ENCODE measurements at regions not wholly inside any gene's neighbourhood (a gene's known extent, or its start where the extent isn't known, plus 50 kb on each side); places are given as distances from the start of the nearest gene placed in this dataset.
"Not testable (repeated sequence)": the region's sequence is repeated elsewhere in the genome, so short reads cannot be mapped to it uniquely, and the experiment has no call there.

GRCh38 chr2:194834371-194834770, 822.7 kb upstream of the SLC39A10 start:
- WGBS = no CpG with 5 or more reads among the region's 2 CpGs
- not testable (repeated sequence) for H3K9ac ChIP-seq (ENCODE audit: low read depth, low read length); H3K4me1 ChIP-seq (ENCODE audit: insufficient read depth, low read length); H3K27ac ChIP-seq (ENCODE audit: low read depth, low read length); H3K36me3 ChIP-seq (ENCODE audit: insufficient read depth, low read length); H3K9me3 ChIP-seq (ENCODE audit: insufficient read depth, low read depth, low read length); H3K27me3 ChIP-seq (ENCODE audit: insufficient read depth, low read length); H3K4me3 ChIP-seq (ENCODE audit: low read length)

DNA sequence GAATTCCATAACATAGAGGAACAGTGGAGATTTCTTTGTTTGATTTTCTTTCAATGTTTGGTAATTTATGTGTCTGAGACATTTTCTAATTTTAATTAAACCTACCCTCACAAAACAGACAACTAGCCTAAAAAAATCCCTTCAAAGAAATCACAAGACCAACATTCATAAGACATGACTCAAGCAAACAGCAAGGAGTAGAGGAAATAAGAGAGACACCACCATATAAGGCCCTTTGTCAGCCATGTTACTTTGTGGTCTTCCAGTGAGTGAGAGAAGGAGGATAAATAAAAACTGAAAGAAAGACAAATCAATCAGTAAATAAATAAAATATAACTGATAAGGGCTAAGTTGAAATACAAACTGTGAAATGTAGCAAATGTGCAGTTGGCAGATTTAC, 830.8 kb upstream of the SLC39A10 start:
- no peaks in the 10 kb centered on the region for H3K36me3 ChIP-seq (ENCODE audit: insufficient read depth, low read length)
- no peak overlapping the region for H3K4me3 ChIP-seq (ENCODE audit: low read length)
- no peaks in the 10 kb centered on the region for H3K4me1 ChIP-seq (ENCODE audit: insufficient read depth, low read length)
- H3K9ac ChIP-seq (ENCODE audit: low read depth, low read length) = no peak overlapping the region
- no peaks in the 10 kb centered on the region for H3K27me3 ChIP-seq (ENCODE audit: insufficient read depth, low read length)
- no peak overlapping the region for H3K27ac ChIP-seq (ENCODE audit: low read depth, low read length)
- no peaks in the 10 kb centered on the region for H3K9me3 ChIP-seq (ENCODE audit: insufficient read depth, low read depth, low read length)

DNA sequence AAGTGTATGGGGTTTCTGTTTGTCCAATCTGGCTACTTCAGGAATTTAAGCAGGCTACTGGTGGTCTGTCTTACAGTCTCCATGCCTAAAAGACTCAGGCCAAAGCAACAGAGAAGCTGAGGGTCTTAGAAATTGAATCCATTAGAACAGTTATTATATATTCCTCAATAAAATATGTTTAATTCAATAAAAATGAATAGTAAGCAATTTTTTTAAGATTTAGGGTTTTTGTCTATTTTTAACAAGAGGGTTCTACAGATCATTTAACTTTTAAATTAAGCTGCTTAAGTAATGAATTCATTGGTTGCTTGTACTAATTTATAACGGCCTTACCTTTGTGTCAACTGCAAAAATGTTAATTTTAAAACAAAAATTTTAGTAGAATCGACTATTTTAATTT, 832.6 kb upstream of the SLC39A10 start:
- no peaks in the 10 kb centered on the region for H3K27me3 ChIP-seq (ENCODE audit: insufficient read depth, low read length)
- no peaks in the 10 kb centered on the region for H3K9me3 ChIP-seq (ENCODE audit: insufficient read depth, low read depth, low read length)
- no peak overlapping the region for H3K4me3 ChIP-seq (ENCODE audit: low read length)
- 94% methylated on average over 2 of the region's 2 CpGs for WGBS
- H3K27ac ChIP-seq (ENCODE audit: low read depth, low read length) = no peak overlapping the region
- no peaks in the 10 kb centered on the region for H3K4me1 ChIP-seq (ENCODE audit: insufficient read depth, low read length)
- no peaks in the 10 kb centered on the region for H3K36me3 ChIP-seq (ENCODE audit: insufficient read depth, low read length)
- H3K9ac ChIP-seq (ENCODE audit: low read depth, low read length) = no peak overlapping the region

DNA sequence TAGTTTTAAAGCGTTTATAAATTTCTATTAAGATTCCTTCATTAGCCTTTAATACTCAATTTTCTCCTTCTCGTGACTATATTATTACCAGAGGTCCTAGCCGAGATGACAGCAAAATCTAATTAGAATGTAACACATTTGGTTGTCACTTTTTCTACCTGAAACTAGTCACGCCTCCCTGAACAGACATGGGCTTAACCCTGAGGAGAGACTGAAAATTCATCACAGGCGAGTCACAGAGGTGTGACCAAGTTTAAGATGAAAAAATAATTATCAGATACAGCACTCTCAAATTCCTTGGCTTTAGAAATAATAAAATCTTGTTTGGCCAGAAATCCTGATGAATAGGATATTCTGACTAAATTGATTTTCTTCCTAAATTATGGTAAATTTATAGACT, 834.4 kb upstream of the SLC39A10 start:
- Histone ChIP-seq H3K36me3 (ENCODE audit: insufficient read depth, low read length) (no peaks in the 10 kb centered on the region), H3K9me3 (ENCODE audit: insufficient read depth, low read depth, low read length) (no peaks in the 10 kb centered on the region), H3K9ac (ENCODE audit: low read depth, low read length) (no peak overlapping the region), H3K27ac (ENCODE audit: low read depth, low read length) (no peak overlapping the region), H3K4me1 (ENCODE audit: insufficient read depth, low read length) (no peaks in the 10 kb centered on the region), H3K27me3 (ENCODE audit: insufficient read depth, low read length) (no peaks in the 10 kb centered on the region), H3K4me3 (ENCODE audit: low read length) (no peak overlapping the region)
- 94% methylated on average over 5 of the region's 5 CpGs for WGBS

GRCh38 chr2:194822097-194822496, 834.9 kb upstream of the SLC39A10 start:
- no peaks in the 10 kb centered on the region for H3K36me3 ChIP-seq (ENCODE audit: insufficient read depth, low read length)
- 0% methylated on average over 1 of the region's 1 CpG for WGBS
- no peaks in the 10 kb centered on the region for H3K9me3 ChIP-seq (ENCODE audit: insufficient read depth, low read depth, low read length)
- no peak overlapping the region for H3K9ac ChIP-seq (ENCODE audit: low read depth, low read length)
- no peak overlapping the region for H3K4me3 ChIP-seq (ENCODE audit: low read length)
- no peaks in the 10 kb centered on the region for H3K27me3 ChIP-seq (ENCODE audit: insufficient read depth, low read length)
- no peak overlapping the region for H3K27ac ChIP-seq (ENCODE audit: low read depth, low read length)
- H3K4me1 ChIP-seq (ENCODE audit: insufficient read depth, low read length) = no peaks in the 10 kb centered on the region

DNA sequence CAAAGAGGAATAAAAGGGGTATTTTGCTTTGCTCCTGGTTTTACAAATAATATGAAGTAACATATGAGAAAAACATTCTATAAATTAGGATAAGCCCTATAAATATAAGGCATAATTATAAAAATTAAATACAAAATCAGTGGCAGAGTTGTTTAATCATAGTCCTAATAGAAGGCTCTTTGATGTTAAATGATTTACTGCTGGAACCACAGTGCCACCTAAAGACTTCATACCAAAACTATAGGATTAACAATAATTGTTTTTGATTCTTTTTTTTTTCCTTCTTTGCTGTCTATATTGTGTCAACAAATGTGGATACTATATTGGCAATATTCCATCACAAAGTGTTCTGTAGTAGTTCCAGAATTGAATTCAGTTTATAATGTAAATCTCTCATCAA, 837.7 kb upstream of the SLC39A10 start:
- no peaks in the 10 kb centered on the region for H3K36me3 ChIP-seq (ENCODE audit: insufficient read depth, low read length)
- H3K27ac ChIP-seq (ENCODE audit: low read depth, low read length) = no peak overlapping the region
- no peaks in the 10 kb centered on the region for H3K27me3 ChIP-seq (ENCODE audit: insufficient read depth, low read length)
- no peak overlapping the region for H3K4me3 ChIP-seq (ENCODE audit: low read length)
- H3K9ac ChIP-seq (ENCODE audit: low read depth, low read length) = no peak overlapping the region
- H3K4me1 ChIP-seq (ENCODE audit: insufficient read depth, low read length) = no peaks in the 10 kb centered on the region
- no peaks in the 10 kb centered on the region for H3K9me3 ChIP-seq (ENCODE audit: insufficient read depth, low read depth, low read length)

GRCh38 chr2:194815475-194815874, 841.6 kb upstream of the SLC39A10 start:
- Histone ChIP-seq H3K27ac (ENCODE audit: low read depth, low read length) (no peak overlapping the region), H3K4me3 (ENCODE audit: low read length) (no peak overlapping the region), H3K9me3 (ENCODE audit: insufficient read depth, low read depth, low read length) (no peaks in the 10 kb centered on the region), H3K9ac (ENCODE audit: low read depth, low read length) (no peak overlapping the region), H3K27me3 (ENCODE audit: insufficient read depth, low read length) (no peaks in the 10 kb centered on the region), H3K36me3 (ENCODE audit: insufficient read depth, low read length) (no peaks in the 10 kb centered on the region), H3K4me1 (ENCODE audit: insufficient read depth, low read length) (no peaks in the 10 kb centered on the region)

DNA sequence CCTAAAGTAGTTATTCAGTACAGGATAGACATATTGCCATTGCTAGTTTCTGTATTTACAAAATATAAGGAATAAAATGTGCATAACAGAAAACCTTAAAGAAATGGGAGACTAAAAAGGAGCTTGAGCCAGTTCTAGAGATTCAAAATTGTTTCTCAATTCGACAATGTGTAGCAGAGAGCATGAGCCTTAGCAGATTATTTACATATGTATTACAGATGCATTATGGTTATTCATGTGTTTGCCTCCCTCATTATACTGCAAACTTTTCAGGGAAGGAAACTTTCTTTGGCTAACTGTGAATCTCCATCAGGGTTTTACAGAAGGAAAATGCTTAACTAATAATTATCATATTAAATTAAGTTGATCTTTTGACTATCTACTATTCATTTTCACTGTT, 854.4 kb upstream of the SLC39A10 start:
- Histone ChIP-seq H3K4me1 (ENCODE audit: insufficient read depth, low read length) (no peaks in the 10 kb centered on the region), H3K36me3 (ENCODE audit: insufficient read depth, low read length) (no peaks in the 10 kb centered on the region), H3K27me3 (ENCODE audit: insufficient read depth, low read length) (no peaks in the 10 kb centered on the region), H3K4me3 (ENCODE audit: low read length) (no peak overlapping the region), H3K9me3 (ENCODE audit: insufficient read depth, low read depth, low read length) (no peaks in the 10 kb centered on the region), H3K9ac (ENCODE audit: low read depth, low read length) (no peak overlapping the region), H3K27ac (ENCODE audit: low read depth, low read length) (no peak overlapping the region)
- WGBS = 57% methylated on average over 1 of the region's 1 CpG

- not testable (repeated sequence) for H3K27ac ChIP-seq (ENCODE audit: low read depth, low read length); H3K27me3 ChIP-seq (ENCODE audit: insufficient read depth, low read length); H3K36me3 ChIP-seq (ENCODE audit: insufficient read depth, low read length); H3K4me1 ChIP-seq (ENCODE audit: insufficient read depth, low read length); H3K9me3 ChIP-seq (ENCODE audit: insufficient read depth, low read depth, low read length); H3K9ac ChIP-seq (ENCODE audit: low read depth, low read length); H3K4me3 ChIP-seq (ENCODE audit: low read length)
- WGBS = 100% methylated on average over 2 of the region's 2 CpGs
These were observed 870.0 kb upstream of the SLC39A10 start for GRCh38 chr2:194787071-194787470.

DNA sequence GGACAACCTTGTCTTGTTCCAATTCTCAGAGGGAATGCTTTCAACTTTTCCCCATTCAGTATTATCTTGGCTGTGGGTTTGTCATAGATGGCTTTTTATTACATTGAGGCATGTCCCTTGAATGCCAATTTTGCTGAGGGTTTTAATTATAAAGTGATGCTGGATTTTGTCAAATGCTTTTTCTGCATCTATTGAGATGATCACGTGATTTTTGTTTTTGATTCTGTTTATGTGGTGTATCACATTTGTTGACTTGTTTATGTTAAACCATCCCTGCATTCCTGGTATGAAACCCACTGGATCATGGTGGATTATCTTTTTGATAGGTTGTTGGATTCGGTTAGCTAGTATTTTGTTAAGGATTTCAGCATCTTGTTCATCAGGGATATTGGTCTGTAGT, 885.6 kb upstream of the SLC39A10 start:
- not testable (repeated sequence) for H3K27me3 ChIP-seq (ENCODE audit: insufficient read depth, low read length); H3K9me3 ChIP-seq (ENCODE audit: insufficient read depth, low read depth, low read length); H3K36me3 ChIP-seq (ENCODE audit: insufficient read depth, low read length); H3K27ac ChIP-seq (ENCODE audit: low read depth, low read length); H3K4me3 ChIP-seq (ENCODE audit: low read length); H3K9ac ChIP-seq (ENCODE audit: low read depth, low read length); H3K4me1 ChIP-seq (ENCODE audit: insufficient read depth, low read length)
- WGBS = 97% methylated on average over 2 of the region's 2 CpGs

GRCh38 chr2:194769030-194769429, 888.0 kb upstream of the SLC39A10 start:
- Histone ChIP-seq H3K4me3 (ENCODE audit: low read length) (no peak overlapping the region), H3K27me3 (ENCODE audit: insufficient read depth, low read length) (no peaks in the 10 kb centered on the region), H3K9ac (ENCODE audit: low read depth, low read length) (no peak overlapping the region), H3K4me1 (ENCODE audit: insufficient read depth, low read length) (no peaks in the 10 kb centered on the region), H3K36me3 (ENCODE audit: insufficient read depth, low read length) (no peaks in the 10 kb centered on the region), H3K9me3 (ENCODE audit: insufficient read depth, low read depth, low read length) (no peaks in the 10 kb centered on the region), H3K27ac (ENCODE audit: low read depth, low read length) (no peak overlapping the region)

DNA sequence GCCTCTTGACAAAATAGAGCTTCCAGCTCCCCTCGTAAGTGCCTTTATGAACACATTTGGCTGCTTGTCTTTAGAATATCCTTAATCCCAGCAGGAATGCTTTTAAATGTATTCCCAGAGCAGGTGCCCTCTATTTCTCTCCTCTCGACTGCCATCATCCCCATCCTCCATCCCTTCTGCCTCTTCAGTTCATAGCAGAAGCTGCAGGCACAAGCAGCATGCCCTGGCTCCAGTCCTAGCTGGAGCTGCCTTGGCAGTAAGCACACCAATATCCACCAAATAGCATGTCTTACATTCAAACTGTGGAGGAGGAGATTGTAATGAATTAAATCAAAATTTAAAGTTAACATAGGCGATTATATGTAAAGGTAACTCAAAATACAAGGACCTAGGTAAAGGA, 891.3 kb upstream of the SLC39A10 start:
- no peaks in the 10 kb centered on the region for H3K4me1 ChIP-seq (ENCODE audit: insufficient read depth, low read length)
- H3K27me3 ChIP-seq (ENCODE audit: insufficient read depth, low read length) = no peaks in the 10 kb centered on the region
- no peaks in the 10 kb centered on the region for H3K36me3 ChIP-seq (ENCODE audit: insufficient read depth, low read length)
- no peaks in the 10 kb centered on the region for H3K9me3 ChIP-seq (ENCODE audit: insufficient read depth, low read depth, low read length)
- no peak overlapping the region for H3K9ac ChIP-seq (ENCODE audit: low read depth, low read length)
- no peak overlapping the region for H3K4me3 ChIP-seq (ENCODE audit: low read length)
- H3K27ac ChIP-seq (ENCODE audit: low read depth, low read length) = no peak overlapping the region
- 82% methylated on average over 3 of the region's 3 CpGs for WGBS
